ENCODE measurements at regions not wholly inside any gene's neighbourhood (a gene's known extent, or its start where the extent isn't known, plus 50 kb on each side); places are given as distances from the start of the nearest gene placed in this dataset.

DNA sequence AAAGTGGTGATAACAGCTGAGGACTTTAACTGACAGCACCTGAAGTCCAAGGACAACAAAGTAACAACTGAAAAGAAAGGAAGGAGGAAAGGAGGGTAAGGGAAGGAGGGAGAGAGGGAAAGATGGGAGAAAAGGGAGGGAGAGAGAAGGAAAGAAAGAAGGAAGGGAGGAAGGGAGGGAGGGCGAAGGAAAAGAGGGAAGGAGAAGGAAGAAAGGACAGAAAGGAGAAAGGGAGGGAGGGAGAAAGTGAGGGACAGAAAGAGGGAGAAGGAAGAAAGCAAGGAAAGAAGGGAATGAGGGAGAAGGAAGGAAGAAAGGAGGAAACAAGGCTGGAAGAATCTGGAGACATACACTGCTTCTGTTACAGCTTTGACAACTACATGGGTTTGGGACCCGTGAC lies 494.4 kb downstream of the FUT8 start:
- in situ Hi-C loops (cut with HindIII; ENCODE audit: low pct_ligation_motif_present, low sequenced_read_pairs) = no loop called here
- H3K36me3 ChIP-seq (replicated peaks) = no peaks in the 10 kb centered on the region
- no peak for TF ChIP-seq CTCF (IDR thresholded peaks at IDR 0.05; ENCODE audit: low read depth, low read length, missing control alignments)
- no peaks in the 10 kb centered on the region for H3K27me3 ChIP-seq (replicated peaks)
- no peak overlapping the region for H3K4me3 ChIP-seq (ENCODE audit: low read depth, low read length)
- no peak for DNase-seq
- no peak overlapping the region for H3K27ac ChIP-seq

DNA sequence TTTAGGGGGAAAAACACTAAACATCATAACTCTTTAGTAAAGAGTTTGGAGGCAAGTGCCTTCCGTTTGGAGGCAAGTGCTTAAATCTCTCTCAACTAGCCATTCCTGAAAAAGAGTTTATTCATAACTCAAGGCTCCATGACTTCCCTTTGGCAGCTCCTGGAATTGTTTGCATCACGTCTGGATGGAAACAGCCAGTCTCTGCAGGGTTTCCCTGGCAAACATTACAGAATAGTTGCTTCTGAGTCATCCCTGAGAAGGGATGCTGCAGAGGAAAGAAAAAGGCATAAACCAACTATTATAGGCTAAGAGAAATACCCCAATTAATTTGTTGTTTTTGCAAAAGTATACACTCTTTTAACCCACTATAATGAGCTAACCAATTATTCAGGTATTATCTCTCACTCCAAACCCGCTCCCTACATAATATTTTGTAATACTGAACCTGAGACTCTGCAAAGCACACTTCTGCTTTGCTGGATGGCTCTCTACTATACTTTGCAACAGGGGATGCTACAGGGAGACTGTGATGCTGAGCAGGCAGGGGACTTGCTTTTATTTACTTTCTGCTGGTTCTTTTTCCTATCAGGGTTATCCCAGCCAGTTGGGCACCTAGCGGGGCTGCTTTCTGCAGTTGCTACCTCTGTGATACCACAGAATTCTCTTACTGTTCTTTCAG lies 497.7 kb downstream of the FUT8 start:
- in situ Hi-C loops (cut with HindIII; ENCODE audit: low pct_ligation_motif_present, low sequenced_read_pairs) = no loop called here
- no peak for DNase-seq
- no peak overlapping the region for H3K27ac ChIP-seq

DNA sequence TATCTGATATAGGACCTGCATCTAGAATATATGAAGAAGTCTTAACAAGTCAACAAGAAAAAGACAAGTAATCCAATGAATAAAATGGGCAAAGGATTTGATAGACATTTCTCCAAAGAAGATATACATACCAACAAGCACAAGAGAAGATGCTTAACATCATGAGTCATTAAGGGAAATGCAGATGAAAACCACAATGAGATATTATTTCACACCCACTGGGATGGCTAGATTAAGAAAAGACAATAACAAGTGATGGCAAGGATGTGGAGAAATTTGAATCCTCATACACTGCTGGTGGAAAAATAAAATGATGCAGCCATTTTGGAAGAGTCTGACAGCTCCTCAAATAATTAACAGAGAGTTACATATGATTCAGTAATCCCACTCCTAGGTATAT lies 502.6 kb downstream of the FUT8 start:
- in situ Hi-C loops (cut with HindIII; ENCODE audit: low pct_ligation_motif_present, low sequenced_read_pairs) = no loop called here
- TF ChIP-seq CTCF (IDR thresholded peaks at IDR 0.05; ENCODE audit: low read depth, low read length, missing control alignments) = no peak
- H3K4me3 ChIP-seq (ENCODE audit: low read depth, low read length) = no peak overlapping the region
- no peaks in the 10 kb centered on the region for H3K27me3 ChIP-seq (replicated peaks)
- no peak for DNase-seq
- H3K27ac ChIP-seq = no peak overlapping the region
- H3K36me3 ChIP-seq (replicated peaks) = no peaks in the 10 kb centered on the region

More for the DNA sequence above, 497.7 kb downstream of the FUT8 start:
- H3K4me3 ChIP-seq (ENCODE audit: low read depth, low read length) = no peak overlapping the region
- no peak for TF ChIP-seq CTCF (IDR thresholded peaks at IDR 0.05; ENCODE audit: low read depth, low read length, missing control alignments)
- H3K36me3 ChIP-seq (replicated peaks) = no peaks in the 10 kb centered on the region
- H3K27me3 ChIP-seq (replicated peaks) = no peaks in the 10 kb centered on the region

GRCh38 chr14:65916055-65916454 lies 503.5 kb downstream of the FUT8 start:
- Histone ChIP-seq H3K4me3 (ENCODE audit: low read depth, low read length) (no peak overlapping the region), H3K27ac (no peak overlapping the region), H3K27me3 (replicated peaks) (no peaks in the 10 kb centered on the region), H3K36me3 (replicated peaks) (no peaks in the 10 kb centered on the region)
- in situ Hi-C loops (cut with HindIII; ENCODE audit: low pct_ligation_motif_present, low sequenced_read_pairs) = no loop called here
- no peak for TF ChIP-seq CTCF (IDR thresholded peaks at IDR 0.05; ENCODE audit: low read depth, low read length, missing control alignments)
- DNase-seq = no peak

GRCh38 chr14:65920996-65921395 lies 508.5 kb downstream of the FUT8 start:
- TF ChIP-seq CTCF (IDR thresholded peaks at IDR 0.05; ENCODE audit: low read depth, low read length, missing control alignments) = no peak

DNA sequence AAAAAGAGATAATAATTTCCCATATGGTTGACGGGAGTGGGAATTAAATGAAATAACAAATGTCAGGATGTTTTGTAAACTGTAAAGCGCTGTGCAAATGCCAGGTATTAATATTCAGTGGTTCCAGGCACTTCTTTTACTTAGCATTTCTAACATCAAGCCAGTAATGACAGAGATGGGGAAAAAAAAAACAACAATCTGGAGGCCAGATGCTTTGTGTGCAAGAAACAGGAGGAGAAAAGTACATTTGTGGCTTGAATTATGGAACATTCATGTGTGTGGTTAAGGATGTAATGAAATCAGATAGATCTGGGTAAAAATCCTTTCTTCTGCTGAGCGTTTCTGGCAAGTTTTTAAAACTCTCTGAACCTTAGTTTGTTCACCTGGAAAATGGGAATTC lies 509.6 kb downstream of the FUT8 start:
- in situ Hi-C loops (cut with HindIII; ENCODE audit: low pct_ligation_motif_present, low sequenced_read_pairs) = no loop called here
- DNase-seq = no peak
- H3K4me3 ChIP-seq (ENCODE audit: low read depth, low read length) = no peak overlapping the region
- H3K27ac ChIP-seq = no peak overlapping the region
- no peaks in the 10 kb centered on the region for H3K27me3 ChIP-seq (replicated peaks)
- no peak for TF ChIP-seq CTCF (IDR thresholded peaks at IDR 0.05; ENCODE audit: low read depth, low read length, missing control alignments)
- H3K36me3 ChIP-seq (replicated peaks) = no peaks in the 10 kb centered on the region

More at GRCh38 chr14:65920996-65921395, 508.5 kb downstream of the FUT8 start:
- H3K36me3 ChIP-seq (replicated peaks) = no peaks in the 10 kb centered on the region
- H3K4me3 ChIP-seq (ENCODE audit: low read depth, low read length) = no peak overlapping the region
- H3K27me3 ChIP-seq (replicated peaks) = no peaks in the 10 kb centered on the region
- no peak overlapping the region for H3K27ac ChIP-seq
- no peak for DNase-seq
- in situ Hi-C loops (cut with HindIII; ENCODE audit: low pct_ligation_motif_present, low sequenced_read_pairs) = no loop called here

All from brain microvascular endothelial cell (primary cell).